ENCODE measurements at regions not wholly inside any gene's neighbourhood (a gene's known extent, or its start where the extent isn't known, plus 50 kb on each side); places are given as distances from the start of the nearest gene placed in this dataset.

DNA sequence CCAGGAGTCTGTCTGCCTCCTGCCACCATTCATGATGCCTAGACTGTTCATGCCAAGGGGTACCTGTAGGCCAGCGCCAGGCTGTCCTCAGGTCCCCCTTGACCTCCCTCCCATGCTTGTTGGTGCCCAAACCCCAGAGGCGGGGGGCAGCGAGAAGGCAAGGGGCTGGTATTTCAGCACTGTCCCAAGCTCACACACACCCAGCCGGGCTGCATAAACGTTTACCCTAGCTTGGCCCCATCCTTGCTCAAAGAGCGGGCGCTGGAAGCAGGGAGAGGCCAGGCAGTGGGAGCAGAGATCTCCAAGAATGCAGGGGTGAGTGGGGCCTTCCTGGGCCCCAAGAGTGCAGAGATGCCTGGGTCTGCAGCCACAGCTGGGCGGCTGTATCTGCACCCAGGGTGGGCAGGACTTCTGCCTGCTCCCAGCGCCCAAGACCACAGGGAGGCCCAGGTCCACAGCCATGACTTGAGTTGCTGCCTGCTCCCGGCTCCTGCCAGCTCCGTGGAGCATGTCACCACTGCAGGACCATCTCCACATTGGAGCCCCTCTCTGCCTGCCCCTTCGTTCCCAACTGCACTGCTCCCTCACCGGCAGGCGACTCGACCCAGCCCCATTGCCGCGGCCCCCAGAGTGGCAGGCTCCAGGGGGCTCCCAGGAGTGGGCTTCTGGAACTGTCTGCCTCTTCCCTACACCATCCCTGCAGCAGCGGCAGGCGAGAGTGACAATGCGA, 616.6 kb downstream of the METTL4 start:
- no peak for DNase-seq (ENCODE audit: low spot score)

DNA sequence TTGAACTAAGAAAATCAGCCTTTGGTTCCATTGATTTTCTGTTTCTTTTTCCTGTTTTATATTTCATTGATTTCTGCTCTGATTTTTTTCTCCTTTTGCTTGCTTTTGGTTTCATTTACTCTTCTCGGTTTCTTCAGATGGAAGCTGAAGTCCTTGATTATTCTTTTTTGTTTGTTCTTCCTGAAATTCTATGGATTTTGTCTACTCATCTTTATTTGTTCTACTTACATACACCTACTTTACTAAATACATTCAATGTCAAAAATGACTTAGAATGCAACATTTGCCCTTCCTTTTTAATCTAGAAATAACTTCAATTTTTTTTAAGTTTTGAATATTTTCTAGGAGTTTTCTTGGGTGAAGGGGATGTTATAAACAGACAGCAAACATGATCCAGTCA, 612.5 kb downstream of the METTL4 start:
- no peak for DNase-seq (ENCODE audit: low spot score)

DNA sequence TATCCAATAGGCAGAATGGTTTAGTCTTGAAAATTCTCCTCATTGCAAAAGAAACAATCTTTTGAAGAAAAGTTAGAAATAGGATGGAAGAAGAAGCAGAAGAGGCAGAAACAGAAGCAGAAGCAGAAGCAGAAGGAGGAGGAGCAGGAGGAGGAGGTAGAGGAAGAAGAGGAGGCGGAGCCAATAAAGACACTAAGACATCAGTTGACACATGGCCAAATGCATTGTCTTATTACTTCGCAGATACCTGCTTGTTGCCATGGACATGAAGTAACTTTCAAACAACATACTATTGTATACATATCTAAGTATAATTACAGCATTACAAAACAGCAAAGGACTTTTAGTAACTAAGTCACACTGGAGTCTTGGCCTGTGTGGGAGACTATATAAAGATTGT, 606.3 kb downstream of the METTL4 start:
- no peak for DNase-seq (ENCODE audit: low spot score)

DNA sequence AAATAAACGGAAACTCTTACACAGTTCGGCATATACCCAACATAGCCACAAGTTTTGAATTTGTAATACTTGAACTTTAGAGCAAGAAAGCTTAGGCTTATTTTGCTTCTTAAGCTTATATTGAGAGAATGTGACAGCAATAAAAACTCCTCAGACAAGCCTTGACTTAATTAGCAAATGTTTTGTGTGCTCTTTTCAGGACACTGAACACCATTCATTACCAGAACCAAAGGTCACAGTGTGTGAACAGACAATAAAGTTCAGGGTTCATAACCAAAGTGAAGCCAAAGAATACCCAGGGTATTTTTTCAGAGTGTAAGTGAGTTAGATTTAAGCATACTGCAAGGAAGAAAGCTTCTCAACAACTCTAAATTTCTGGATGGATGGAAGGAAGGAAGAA, 605.8 kb downstream of the METTL4 start:
- DNase-seq (ENCODE audit: low spot score), result no peak

DNA sequence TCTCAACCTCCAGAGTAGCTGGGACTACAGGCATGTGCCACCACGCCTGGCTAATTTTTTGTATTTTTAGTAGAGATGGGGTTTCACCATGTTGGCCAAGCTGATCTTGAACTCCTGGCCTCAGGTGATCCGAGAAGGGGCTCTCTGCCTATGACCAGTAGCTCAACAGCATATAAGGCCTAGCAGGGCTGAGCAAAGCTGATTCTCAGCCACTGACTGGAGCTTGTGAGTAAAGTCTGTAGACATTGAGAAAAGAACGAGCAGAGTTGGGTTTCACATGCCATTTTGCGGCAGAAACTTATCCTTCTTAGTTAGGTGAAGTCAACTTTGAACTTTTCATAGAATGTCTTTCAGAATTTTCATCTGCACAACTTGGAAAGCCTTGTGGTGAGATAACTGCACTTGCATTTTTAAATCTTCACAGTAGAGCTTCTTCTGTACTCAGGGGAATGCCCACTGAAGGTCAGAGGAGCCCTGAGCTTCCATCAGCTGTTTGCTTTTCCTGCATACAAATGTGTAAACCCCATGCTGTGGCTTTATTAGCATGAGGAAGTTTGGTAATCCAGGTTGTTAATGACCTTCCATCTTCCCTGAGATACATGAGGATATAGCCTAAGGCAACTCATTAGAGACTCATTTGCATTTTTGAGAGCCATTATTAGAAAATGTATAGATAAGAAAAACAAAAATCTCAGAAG, 602.4 kb downstream of the METTL4 start:
- no peak for DNase-seq (ENCODE audit: low spot score)

DNA sequence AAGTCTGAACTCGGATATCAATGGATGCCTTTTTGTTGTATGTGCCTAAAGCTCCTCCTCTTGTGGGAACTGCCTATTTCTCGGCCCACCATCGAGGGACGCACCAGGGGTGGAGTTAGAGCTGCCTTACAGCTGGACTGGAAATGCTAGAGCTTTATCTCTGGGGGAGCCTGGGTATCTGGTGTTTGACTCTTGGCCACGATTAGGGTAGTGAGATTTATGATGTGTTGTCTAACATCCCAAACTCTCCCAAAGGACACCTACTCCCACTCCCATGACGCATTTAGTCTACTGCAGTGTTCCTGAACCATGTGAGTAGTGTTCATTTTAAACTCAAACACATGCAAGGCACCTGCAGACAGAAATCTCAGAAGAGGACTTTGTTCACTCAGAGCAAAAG, 594.8 kb downstream of the METTL4 start:
- no peak for DNase-seq (ENCODE audit: low spot score)

DNA sequence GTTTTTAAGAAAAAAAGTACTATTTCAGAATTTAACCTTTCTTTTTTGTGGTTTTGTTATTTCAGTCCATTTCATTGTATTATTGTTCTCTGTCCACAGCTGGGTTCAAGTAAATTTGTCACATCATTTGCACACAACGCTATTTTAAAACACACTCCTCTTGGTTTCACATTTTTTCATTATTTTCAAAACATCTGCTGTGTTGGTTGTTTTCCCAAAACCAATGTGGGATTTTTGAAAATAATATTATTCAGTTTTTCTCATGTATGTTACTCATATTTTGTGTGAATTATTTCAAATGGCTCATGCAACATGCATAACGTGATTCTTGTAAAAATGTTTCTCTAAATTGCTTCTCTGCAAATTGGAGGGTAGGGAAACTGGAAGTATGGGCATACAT, 589.2 kb downstream of the METTL4 start:
- DNase-seq (ENCODE audit: low spot score), result no peak

DNA sequence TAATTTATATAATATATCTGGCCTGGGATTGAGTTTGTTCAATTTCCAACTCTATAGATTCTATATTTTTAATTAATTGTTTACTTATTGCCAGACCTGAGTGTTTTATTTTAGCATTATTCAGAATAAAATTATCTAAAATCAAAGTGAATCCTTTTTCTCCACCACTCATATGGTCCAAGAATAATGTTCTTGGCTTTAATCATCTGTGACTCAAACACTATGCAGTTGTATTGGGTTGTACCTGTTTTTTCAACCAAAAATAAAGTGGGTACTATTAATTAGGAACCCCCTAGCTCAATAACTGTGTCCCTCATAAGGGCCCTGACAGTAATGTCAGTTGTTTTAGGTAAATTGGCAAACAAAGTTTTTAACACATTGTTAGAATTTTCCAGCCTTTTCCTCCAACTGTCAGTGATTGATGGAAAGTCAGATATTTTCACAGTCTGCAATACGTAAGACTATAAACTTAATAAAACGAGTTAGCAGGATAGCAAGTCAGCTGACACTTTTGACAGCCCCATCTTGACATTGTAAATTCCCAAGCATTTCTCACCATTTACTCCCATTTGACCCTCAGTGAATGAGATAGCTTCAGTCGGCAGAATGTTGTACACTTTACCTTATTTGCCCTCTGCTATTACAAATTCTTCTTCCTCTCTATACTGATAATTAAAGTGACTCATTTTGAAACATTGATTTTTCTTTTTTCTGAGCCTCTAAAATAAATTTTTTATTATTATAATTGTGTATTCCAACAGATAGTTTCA, 587.4 kb downstream of the METTL4 start:
- no peak for DNase-seq (ENCODE audit: low spot score)

DNA sequence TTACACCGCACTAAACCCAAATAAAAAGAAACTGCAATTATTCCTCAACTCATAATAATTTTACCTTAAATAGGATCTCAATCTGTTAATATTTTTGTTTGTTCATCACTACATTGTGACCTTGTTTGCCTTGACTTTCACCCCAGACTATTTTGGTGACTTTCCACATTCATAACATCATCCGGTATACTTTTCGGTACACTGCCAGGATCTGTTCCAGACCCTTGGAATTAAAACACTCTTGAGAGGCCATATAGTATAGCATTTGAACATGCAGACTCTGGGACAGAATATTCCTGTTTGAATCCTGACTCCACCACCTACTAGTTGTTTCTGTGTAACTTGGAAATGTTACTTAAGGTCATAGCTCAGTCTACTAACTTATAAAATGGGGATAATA, 577.4 kb downstream of the METTL4 start:
- no peak for DNase-seq (ENCODE audit: low spot score)

DNA sequence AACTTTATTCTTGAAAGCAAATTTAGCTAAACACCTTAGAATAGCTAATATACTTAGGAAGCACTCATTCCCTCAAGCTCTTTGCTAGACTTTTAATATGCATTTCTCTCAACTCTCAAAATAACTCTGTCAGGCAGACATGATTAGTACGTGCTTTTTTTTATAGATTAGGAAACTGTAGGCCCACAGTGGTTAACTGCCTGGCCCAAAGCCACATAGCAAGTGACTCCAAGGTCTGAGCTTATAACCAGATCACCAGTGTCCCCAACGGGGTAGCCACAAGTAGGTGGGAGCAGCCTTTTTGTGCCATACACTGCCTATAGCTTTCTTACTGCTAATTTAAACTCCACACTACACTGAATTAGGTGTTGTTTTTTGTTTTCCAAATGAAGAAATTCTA, 576.8 kb downstream of the METTL4 start:
- DNase-seq (ENCODE audit: low spot score), result no peak

DNA sequence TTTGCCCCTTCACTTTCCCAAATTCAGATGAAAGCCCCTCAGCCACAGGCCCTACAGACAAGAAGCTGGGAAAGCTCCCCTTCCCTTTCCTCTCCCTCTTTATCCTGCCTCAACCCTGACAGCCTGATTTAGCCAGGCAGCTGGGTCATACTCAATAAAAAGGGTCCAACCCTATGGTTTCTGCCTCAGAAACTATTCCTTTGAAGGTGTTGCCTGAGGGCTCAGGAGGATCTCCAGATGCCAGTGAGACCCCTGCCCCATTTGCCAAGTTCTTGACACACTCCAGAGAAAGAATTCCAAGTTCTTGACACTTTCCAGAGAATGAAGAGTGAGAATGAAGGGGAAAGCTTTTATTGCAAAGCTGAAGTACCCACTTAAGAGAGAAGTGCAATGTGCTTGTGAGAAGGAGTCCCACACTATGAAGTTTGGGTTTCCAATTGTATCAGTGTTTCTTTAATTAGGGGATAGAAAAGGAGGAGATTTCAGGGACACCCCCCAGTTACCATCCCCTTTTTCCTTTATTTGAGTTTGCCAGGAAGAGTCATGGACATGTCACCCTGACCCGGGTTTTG, 576.2 kb downstream of the METTL4 start:
- DNase-seq (ENCODE audit: low spot score), result no peak

DNA sequence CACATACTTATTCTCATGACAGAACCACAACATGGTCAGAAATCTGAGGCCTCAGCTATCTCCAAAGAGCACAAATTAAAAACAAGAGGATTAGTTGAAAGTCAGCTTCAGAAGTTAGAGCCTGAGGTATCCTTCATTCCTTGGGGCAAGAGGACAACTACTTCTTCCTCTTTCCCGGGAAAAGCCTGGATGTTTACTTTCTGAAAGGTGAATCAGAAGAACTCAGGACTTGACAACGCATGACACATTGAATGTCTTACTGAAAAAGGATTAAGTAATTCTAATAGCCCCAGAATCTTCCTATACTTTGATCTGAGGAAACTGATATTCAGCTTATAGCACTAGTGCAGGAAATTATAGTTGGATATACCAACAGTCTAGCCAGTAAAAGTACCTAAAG, 573.2 kb downstream of the METTL4 start:
- DNase-seq (ENCODE audit: low spot score), result no peak

DNA sequence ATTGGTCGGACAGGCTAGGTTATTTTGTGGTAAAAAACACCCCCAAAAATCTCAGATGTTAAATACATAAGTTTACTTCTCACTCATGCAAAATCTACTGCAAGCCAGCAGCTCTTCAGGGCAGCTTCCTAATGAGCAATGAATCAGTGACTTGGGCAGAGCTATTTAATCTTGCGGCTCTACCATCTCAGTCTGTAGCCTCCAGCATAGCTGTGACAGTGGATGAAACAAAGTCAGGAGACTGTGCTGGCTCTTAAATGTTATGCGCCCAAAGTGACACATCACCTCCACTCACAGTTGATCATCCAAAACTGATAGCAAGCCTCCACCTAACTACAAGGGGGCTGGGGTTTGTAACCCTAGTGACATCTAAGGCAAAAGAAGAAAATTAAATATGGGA, 571.9 kb downstream of the METTL4 start:
- no peak for DNase-seq (ENCODE audit: low spot score)

DNA sequence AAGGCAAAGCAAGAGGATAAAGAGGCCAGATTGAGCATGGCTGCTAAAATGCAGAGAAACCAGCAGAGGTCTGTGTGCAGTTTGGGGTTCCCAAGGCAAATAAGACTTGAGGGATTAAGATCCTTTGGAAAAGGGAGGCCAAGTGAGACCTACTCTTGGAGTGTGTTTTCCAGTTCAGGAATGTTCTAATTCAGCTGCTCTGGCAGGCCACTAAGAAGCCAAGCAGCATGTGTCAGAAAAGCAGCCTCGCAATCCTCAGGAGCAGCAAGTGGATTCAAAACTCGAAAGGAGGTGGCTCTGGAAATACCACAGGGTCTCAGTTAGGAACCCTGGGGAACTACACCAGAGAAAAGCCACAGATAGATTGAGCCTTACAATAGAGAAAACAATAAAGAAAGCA, 569.2 kb downstream of the METTL4 start:
- DNase-seq (ENCODE audit: low spot score), result no peak

DNA sequence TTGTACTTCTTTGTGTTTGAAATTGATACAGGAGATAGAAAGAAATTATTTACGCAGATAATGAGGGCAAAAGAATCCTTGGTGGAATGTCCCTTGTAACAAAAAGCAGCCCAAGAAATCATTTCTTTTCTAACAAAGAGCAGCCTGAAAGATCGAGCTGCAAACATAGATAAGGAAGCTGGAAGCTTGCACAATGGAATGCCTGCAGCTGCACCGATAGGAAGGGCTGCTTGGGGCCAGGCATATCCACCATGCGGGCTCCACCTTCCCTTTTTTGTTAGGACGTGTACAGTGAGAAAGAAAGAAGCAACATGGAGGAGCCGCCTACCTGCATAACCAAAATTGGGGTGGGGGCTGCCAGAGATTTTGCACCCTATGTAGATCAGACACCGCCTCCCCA, 568.7 kb downstream of the METTL4 start:
- DNase-seq (ENCODE audit: low spot score), result no peak

DNA sequence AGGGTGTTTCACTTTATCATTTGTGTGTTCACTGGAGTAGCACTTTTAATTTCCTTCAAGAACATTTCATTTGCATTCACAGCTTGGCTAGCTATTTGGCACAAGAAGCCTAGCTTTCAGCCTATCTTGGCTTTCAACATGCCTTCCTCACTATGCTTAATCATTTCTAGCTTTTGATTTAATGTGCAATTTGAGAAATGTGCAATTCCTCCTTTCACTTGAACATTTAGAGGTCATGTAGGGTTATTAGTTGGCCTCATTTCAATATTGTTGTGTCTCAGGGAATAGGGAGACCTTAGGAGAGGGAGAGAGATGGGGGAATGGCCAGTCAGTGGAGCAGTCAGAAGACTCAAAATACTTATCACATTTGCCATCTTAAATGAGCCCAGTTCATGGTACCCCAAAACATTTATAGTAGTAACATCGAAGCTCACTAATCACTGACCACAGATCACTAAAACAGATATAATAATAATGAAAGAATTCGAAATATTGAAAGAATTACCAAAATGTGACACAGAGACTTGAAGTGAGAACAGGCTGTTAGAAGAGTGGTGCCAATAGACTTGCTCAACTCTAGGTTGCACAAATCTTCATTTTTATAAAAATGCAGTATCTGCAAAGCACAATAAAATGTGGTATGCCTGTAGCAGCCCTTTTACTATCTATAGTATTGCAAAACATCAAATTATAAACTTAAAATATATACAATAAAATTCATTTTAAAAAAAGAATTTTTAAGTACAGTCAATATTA, 561.2 kb downstream of the METTL4 start:
- DNase-seq (ENCODE audit: low spot score), result no peak

DNA sequence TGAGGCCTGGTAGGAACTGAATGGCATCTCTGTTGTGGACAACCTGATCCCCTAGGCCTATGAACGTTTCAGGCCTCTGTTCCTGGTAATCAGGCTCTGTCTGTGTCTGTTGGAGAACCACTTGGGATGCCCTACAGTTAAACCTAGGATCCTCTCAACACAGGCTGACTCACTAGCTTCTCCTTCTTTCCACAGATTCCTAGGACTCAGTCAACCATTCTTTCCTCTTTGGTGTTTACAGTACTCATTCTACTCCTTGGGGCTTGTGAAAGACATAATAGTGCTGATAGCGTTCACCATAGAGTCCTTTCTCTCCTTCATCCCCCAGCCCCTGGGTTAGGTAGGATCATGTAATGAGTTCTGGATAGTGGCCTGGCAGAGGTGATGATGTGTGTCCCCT, 544.3 kb downstream of the METTL4 start:
- DNase-seq (ENCODE audit: low spot score), result no peak

DNA sequence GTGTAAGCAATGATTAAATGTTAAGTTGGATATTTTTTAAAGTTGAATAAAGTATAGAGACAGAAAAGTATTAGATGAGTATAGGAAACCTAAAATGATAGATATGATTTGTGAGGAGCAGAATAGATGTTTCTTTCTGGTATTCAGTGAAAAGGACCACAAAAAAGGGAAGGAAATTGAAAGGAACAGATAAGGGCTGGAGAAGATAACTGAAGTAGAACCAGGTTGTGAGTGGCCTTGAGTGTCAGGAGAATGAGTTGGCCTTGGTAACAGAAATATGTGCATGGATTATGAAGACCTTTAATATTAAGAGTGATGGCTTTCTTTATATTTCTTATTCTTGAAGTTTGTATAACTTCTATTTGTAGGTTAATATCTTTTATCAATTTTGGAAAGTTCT, 543.5 kb downstream of the METTL4 start:
- no peak for DNase-seq (ENCODE audit: low spot score)

DNA sequence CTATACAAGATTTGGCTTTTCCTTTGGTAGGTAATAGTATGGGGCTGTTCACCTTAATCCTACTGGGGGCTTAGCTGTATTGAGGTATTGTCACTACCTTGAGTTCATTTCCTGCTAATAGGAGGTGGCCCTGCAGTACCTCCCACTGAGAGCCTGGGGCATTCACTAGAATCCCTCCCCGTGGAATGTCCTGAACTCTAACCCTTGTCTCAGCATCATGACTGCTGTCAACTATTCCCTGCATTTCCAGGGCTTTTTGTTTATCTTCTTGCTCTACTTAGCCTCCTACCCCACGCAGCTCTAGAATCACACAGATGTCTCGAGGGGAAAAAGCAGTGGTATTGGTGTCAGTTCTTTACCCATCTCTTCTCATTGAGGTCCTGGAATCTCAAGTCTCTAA, 542.3 kb downstream of the METTL4 start:
- no peak for DNase-seq (ENCODE audit: low spot score)

DNA sequence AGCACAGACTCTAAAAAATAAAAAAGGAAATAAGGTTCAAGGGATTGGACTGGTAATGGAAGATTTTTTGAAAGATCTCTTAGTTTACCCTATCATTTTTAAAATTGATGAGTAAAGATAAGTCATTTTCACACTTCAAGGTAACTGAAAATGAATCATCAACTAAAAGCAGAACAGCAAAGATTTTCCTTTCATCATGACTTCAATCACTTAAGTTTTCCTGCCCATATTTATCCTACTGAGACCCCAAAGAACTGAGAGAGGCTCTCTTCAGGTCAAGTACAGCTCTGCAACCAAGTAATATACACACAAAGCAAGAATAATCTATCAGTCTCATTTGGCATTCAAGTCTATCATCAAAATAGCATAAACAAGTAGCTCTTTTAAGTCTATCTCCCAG, 540.7 kb downstream of the METTL4 start:
- no peak for DNase-seq (ENCODE audit: low spot score)

DNA sequence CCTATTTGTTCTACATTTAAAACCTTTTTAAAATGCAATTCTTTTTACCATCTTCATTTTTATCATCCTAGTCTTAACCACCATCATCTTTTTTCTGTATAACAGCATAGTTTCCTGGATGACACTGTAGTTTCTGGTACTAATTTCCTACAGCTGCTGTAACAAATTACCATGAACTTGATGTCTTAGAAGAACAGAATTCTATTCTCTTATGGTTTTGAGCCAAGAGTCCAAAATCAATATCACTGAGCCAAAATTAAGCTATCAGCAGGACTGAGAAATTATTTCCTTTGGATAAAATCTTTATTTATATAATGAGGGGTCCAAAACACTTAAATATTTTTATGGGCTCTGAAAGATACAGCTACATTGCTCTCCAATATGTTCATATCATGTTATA, 539.3 kb downstream of the METTL4 start:
- no peak for DNase-seq (ENCODE audit: low spot score)

DNA sequence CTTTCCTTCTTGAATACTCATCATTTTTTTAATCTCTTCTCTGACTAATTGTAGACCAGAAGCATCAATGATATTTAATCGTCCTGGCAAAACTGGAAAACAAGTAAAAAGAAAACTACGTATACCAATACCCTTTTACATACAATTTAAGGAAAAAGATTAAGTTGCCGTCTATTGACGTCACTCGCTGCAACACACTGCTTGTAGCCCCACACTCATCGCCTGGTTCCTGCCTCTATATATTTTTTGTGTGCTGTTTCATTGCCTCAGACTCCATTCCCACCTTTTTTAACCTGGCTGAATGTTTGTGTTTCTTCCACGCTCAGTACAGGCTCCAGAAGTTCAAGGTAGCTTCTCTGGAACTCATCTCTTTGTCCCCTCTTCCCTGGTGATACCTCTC, 536.2 kb downstream of the METTL4 start:
- no peak for DNase-seq (ENCODE audit: low spot score)

Data from activated CD4-positive, alpha-beta T cell treated with anti-CD3 and anti-CD28 coated beads, Interleukin-2, Interleukin-4, amounts not matched to agents 100 ng/mL and 50 ng/mL, durations not matched to agents 16 hours and 8 hours (primary cell).